ENCODE measurements at regions not wholly inside any gene's neighbourhood (a gene's known extent, or its start where the extent isn't known, plus 50 kb on each side); places are given as distances from the start of the nearest gene placed in this dataset.

GRCh38 chr2:104375206-104375605, 478.7 kb upstream of the POU3F3 start:
- DNase-seq, result no peak
- no peak overlapping the region for H3K4me3 ChIP-seq
- ATAC-seq (ENCODE audit: insufficient read depth, low FRiP score), result no peak
- no peaks in the 10 kb centered on the region for H3K27me3 ChIP-seq (ENCODE audit: control insufficient read depth in 3 of 3, insufficient read depth in 3 of 3, low read length in 2 of 3)
- H3K36me3 ChIP-seq (ENCODE audit: control insufficient read depth in 4 of 4, insufficient read depth in 4 of 4, low read length in 4 of 4), result no peaks in the 10 kb centered on the region
- no peak for TF ChIP-seq CTCF (IDR thresholded peaks at IDR 0.05; ENCODE audit: control extremely low read depth, extremely low read depth)
- H3K9ac ChIP-seq (ENCODE audit: insufficient read depth in 1 of 2, low read length in 2 of 2), result no peak overlapping the region
- H3K27ac ChIP-seq (ENCODE audit: low read depth in 1 of 2, low read length in 1 of 2), result no peak overlapping the region
- H3K9me3 ChIP-seq (ENCODE audit: control insufficient read depth in 4 of 4, insufficient read depth in 3 of 4, low read length in 3 of 4), result peaks cover 0 to 2% (median 0%) of the 10 kb centered on the region in 4 donors
- H3K4me1 ChIP-seq (ENCODE audit: control insufficient read depth in 5 of 5, insufficient read depth in 5 of 5, low read length in 5 of 5), result peaks cover 0 to 8% (median 0%) of the 10 kb centered on the region in 5 donors

GRCh38 chr2:104378853-104379374, 475.0 kb upstream of the POU3F3 start:
- WGBS, 2 donors, result 7 to 12% methylated on average over 3 of the region's 3 CpGs
- Histone ChIP-seq H3K4me1 (ENCODE audit: control insufficient read depth in 5 of 5, insufficient read depth in 5 of 5, low read length in 5 of 5) (peaks cover 0 to 3% (median 0%) of the 10 kb centered on the region in 5 donors), H3K4me3 (peak overlapping the region; percentile 26), H3K27me3 (ENCODE audit: control insufficient read depth in 3 of 3, insufficient read depth in 3 of 3, low read length in 2 of 3) (no peaks in the 10 kb centered on the region), H3K9me3 (ENCODE audit: control insufficient read depth in 4 of 4, insufficient read depth in 3 of 4, low read length in 3 of 4) (peaks cover 0 to 2% (median 0%) of the 10 kb centered on the region in 4 donors), H3K9ac (ENCODE audit: insufficient read depth in 1 of 2, low read length in 2 of 2) (peak overlapping the region in 1 of 2 donors; percentile 44), H3K36me3 (ENCODE audit: control insufficient read depth in 4 of 4, insufficient read depth in 4 of 4, low read length in 4 of 4) (no peaks in the 10 kb centered on the region), H3K27ac (ENCODE audit: low read depth in 1 of 2, low read length in 1 of 2) (peak overlapping the region in 1 of 2 donors; percentile 46)
- ATAC-seq (ENCODE audit: insufficient read depth, low FRiP score) (peak; percentile 80), DNase-seq (peak; percentile 66 to 88 (median 86))
- TF ChIP-seq CTCF (IDR thresholded peaks at IDR 0.05; ENCODE audit: control extremely low read depth, extremely low read depth), result no peak

- no peak for ATAC-seq (ENCODE audit: insufficient read depth, low FRiP score)
- DNase-seq, result no peak
- Histone ChIP-seq H3K4me3 (no peak overlapping the region), H3K9me3 (ENCODE audit: control insufficient read depth in 4 of 4, insufficient read depth in 3 of 4, low read length in 3 of 4) (peaks cover 0 to 4% (median 0%) of the 10 kb centered on the region in 4 donors), H3K4me1 (ENCODE audit: control insufficient read depth in 5 of 5, insufficient read depth in 5 of 5, low read length in 5 of 5) (peaks cover 0 to 2% (median 0%) of the 10 kb centered on the region in 5 donors), H3K9ac (ENCODE audit: insufficient read depth in 1 of 2, low read length in 2 of 2) (no peak overlapping the region), H3K27me3 (ENCODE audit: control insufficient read depth in 3 of 3, insufficient read depth in 3 of 3, low read length in 2 of 3) (no peaks in the 10 kb centered on the region), H3K27ac (ENCODE audit: low read depth in 1 of 2, low read length in 1 of 2) (no peak overlapping the region), H3K36me3 (ENCODE audit: control insufficient read depth in 4 of 4, insufficient read depth in 4 of 4, low read length in 4 of 4) (no peaks in the 10 kb centered on the region)
- 89 to 92% methylated on average over 5 of the region's 5 CpGs for WGBS, 2 donors
- no peak for TF ChIP-seq CTCF (IDR thresholded peaks at IDR 0.05; ENCODE audit: control extremely low read depth, extremely low read depth)
Measured at GRCh38 chr2:104384961-104385360, 469.0 kb upstream of the POU3F3 start.

- Histone ChIP-seq H3K9ac (ENCODE audit: insufficient read depth in 1 of 2, low read length in 2 of 2) (no peak overlapping the region), H3K9me3 (ENCODE audit: control insufficient read depth in 4 of 4, insufficient read depth in 3 of 4, low read length in 3 of 4) (peaks cover 0 to 4% (median 0%) of the 10 kb centered on the region in 4 donors), H3K27ac (ENCODE audit: low read depth in 1 of 2, low read length in 1 of 2) (no peak overlapping the region), H3K4me3 (no peak overlapping the region), H3K4me1 (ENCODE audit: control insufficient read depth in 5 of 5, insufficient read depth in 5 of 5, low read length in 5 of 5) (no peaks in the 10 kb centered on the region), H3K36me3 (ENCODE audit: control insufficient read depth in 4 of 4, insufficient read depth in 4 of 4, low read length in 4 of 4) (no peaks in the 10 kb centered on the region), H3K27me3 (ENCODE audit: control insufficient read depth in 3 of 3, insufficient read depth in 3 of 3, low read length in 2 of 3) (no peaks in the 10 kb centered on the region)
- WGBS, 2 donors, result 64 to 75% methylated on average over 4 of the region's 4 CpGs
- no peak for TF ChIP-seq CTCF (IDR thresholded peaks at IDR 0.05; ENCODE audit: control extremely low read depth, extremely low read depth)
- ATAC-seq (ENCODE audit: insufficient read depth, low FRiP score) (no peak), DNase-seq (peak in 2 of 3 donors; percentile 22 to 48)
Measured at GRCh38 chr2:104385743-104386142, 468.2 kb upstream of the POU3F3 start.
